ENCODE measurements at regions not wholly inside any gene's neighbourhood (a gene's known extent, or its start where the extent isn't known, plus 50 kb on each side); places are given as distances from the start of the nearest gene placed in this dataset.
"Not testable (repeated sequence)": the region's sequence is repeated elsewhere in the genome, so short reads cannot be mapped to it uniquely, and the experiment has no call there.

DNA sequence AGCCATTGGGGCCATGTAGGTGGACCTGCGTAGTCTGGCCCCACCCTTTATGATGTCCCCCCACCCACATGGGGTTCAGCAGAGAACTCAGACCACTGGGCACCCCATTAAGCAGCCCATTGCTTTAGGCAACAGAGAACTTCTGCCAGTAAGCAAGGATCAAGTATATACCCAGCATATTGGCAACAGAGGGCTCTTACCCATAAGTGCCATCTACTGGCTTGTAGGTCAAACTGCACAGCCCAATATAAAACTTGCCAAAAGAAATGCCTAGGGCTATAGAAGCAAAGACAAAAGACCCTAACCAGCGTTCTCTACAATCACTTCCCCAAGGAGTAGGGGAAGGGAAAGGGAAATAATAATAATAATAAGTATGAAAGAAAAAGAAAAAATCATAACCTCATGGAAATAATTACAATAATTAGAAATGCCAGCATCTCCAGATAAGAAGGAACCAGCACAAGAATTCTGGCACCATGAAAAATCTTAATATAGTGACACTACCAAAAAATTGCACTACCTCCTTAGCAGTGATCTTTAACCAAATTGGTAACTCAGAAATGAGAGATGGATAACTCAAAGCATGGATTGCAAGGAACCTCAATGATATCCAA is 1090.7 kb downstream of the FAT4 start:
- Histone ChIP-seq H3K4me1 (no peaks in the 10 kb centered on the region), H3K27ac (no peak overlapping the region), H3K36me3 (no peaks in the 10 kb centered on the region), H3K27me3 (no peaks in the 10 kb centered on the region), H3K4me3 (no peak overlapping the region), H3K9me3 (no peaks in the 10 kb centered on the region)
- TF ChIP-seq CTCF (IDR thresholded peaks at IDR 0.05) = no peak
- TF ChIP-seq POLR2A (IDR thresholded peaks at IDR 0.05) = no peak
- DNase-seq = no peak

- Histone ChIP-seq H3K36me3 (no peaks in the 10 kb centered on the region), H3K27me3 (no peaks in the 10 kb centered on the region), H3K27ac (no peak overlapping the region), H3K4me3 (no peak overlapping the region), H3K4me1 (no peaks in the 10 kb centered on the region), H3K9me3 (no peaks in the 10 kb centered on the region)
- TF ChIP-seq POLR2A (IDR thresholded peaks at IDR 0.05) (no peak), CTCF (IDR thresholded peaks at IDR 0.05) (no peak)
- no peak for DNase-seq
Measured at GRCh38 chr4:126409746-126410145, 1095.0 kb downstream of the FAT4 start.

DNA sequence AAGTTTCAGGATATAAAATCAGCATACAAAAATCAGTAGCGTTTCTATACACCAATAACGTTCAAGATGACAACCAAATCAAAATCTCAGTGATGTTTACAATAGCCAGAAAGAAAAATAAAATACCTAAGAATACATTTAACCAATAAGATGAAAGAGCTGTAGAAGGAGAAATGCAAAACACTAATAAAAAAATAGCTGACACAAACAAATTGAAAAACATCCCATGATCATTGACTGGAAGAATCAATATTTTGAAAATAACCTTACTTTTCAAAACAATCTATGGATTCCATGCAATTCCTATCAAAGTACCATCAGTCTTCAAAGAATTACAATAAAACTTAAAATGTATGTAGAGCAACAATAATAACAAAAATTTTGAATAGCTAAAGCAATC is 1096.3 kb downstream of the FAT4 start:
- Histone ChIP-seq H3K27ac (no peak overlapping the region), H3K9me3 (no peaks in the 10 kb centered on the region), H3K27me3 (no peaks in the 10 kb centered on the region), H3K4me1 (no peaks in the 10 kb centered on the region), H3K36me3 (no peaks in the 10 kb centered on the region), H3K4me3 (no peak overlapping the region)
- no peak for TF ChIP-seq CTCF (IDR thresholded peaks at IDR 0.05)
- no peak for TF ChIP-seq POLR2A (IDR thresholded peaks at IDR 0.05)
- no peak for DNase-seq

DNA sequence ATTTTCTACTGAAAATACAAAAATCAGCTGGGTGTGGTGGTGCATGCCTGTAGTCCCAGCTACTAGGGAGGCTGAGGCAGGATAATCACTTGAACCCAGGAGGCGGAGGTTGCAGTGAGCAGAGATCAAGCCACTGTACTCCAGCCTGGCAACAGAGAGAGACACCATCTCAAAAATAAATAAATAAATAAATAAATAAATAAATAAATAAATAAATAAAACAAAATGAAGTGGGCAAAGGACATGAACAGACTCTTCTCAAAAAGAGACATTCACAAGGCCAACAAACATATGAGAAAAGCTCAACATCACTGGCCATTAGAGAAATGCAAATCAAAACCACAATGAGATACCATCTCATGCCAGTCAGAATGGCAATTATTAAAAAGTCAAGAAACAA is 1097.6 kb downstream of the FAT4 start:
- not testable (repeated sequence) for H3K27ac ChIP-seq, H3K4me3 ChIP-seq, DNase-seq

GRCh38 chr4:126414741-126415140 is 1100.0 kb downstream of the FAT4 start:
- Histone ChIP-seq H3K9me3 (peaks cover 0 to 10% (median 0%) of the 10 kb centered on the region in 4 donors), H3K4me3 (no peak overlapping the region), H3K27me3 (no peaks in the 10 kb centered on the region), H3K27ac (no peak overlapping the region), H3K4me1 (no peaks in the 10 kb centered on the region), H3K36me3 (no peaks in the 10 kb centered on the region)
- no peak for TF ChIP-seq CTCF (IDR thresholded peaks at IDR 0.05)
- TF ChIP-seq POLR2A (IDR thresholded peaks at IDR 0.05) = no peak
- DNase-seq = no peak

More for the DNA sequence above, 1097.6 kb downstream of the FAT4 start:
- H3K36me3 ChIP-seq, H3K27me3 ChIP-seq, H3K9me3 ChIP-seq, H3K4me1 ChIP-seq: not testable (repeated sequence)

DNA sequence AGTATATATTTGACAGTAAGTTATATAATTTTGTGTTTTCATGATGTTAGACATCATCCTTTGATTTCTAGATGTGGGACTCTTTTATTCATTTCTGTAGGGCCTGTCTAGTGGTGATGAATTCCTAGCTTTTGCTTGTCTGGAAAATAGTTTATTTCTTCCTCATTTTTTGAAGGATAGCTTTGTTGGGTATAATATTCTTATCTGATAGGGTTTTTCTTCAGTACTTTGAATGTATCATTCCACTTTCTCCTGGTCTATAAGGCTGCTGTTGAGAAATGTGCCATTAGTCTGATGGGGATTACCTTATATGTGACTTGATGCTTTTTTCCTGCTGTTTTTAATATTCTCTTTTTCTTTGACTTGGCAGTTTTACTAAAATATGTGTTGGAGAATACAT is 1104.5 kb downstream of the FAT4 start:
- TF ChIP-seq POLR2A (IDR thresholded peaks at IDR 0.05) (no peak), CTCF (IDR thresholded peaks at IDR 0.05) (no peak)
- no peaks in the 10 kb centered on the region for H3K4me1 ChIP-seq
- H3K27ac ChIP-seq = no peak overlapping the region

More for the DNA sequence above, 1104.5 kb downstream of the FAT4 start:
- Histone ChIP-seq H3K36me3 (no peaks in the 10 kb centered on the region), H3K27me3 (no peaks in the 10 kb centered on the region), H3K9me3 (peaks cover 0 to 18% (median 0%) of the 10 kb centered on the region in 4 donors), H3K4me3 (no peak overlapping the region)
- no peak for DNase-seq

All from Peyer's patch (tissue), 4 donors.